Testis (tissue), 2 donors: ENCODE measurements at regions not wholly inside any gene's neighbourhood (a gene's known extent, or its start where the extent isn't known, plus 50 kb on each side); places are given as distances from the start of the nearest gene placed in this dataset.

ENCODE experiments used
- DNase-seq: peaks from one replicate; pipeline ENCODE4 v3.0.0-alpha.2; 2019
- H3K27ac ChIP-seq, 2 donors: fragments of 200-600 bp; sonication (generic); one replicate each; pipeline ENCODE4 v1.5.1; 2019
- H3K27me3 ChIP-seq: fragments of 200-600 bp; sonication (generic); one replicate; pipeline ENCODE4 v1.5.1; 2019
- H3K36me3 ChIP-seq: fragments of 200-600 bp; sonication (generic); one replicate; pipeline ENCODE4 v1.5.1; 2017; ENCODE audit warnings: low read depth; ENCODE audit errors: missing control alignments
- H3K4me1 ChIP-seq: fragments of 200-600 bp; sonication (generic); one replicate; pipeline ENCODE4 v1.5.1; 2019
- H3K4me3 ChIP-seq, 2 donors: fragments of 200-600 bp; sonication (generic); one replicate each; pipeline ENCODE4 v1.5.1; 2017 to 2019
- H3K9me3 ChIP-seq: fragments of 200-600 bp; sonication (generic); one replicate; pipeline ENCODE4 v1.5.1; 2017
- POLR2A ChIP-seq: fragments of 450-650 bp; IDR thresholded peaks from one replicate; pipeline ENCODE4 v1.6.1; 2017; ENCODE audit warnings: antibody characterized with exemption, mild to moderate bottlenecking, moderate library complexity
- WGBS, 2 donors: methylation state at CpG; one replicate each; pipeline ENCODE4 v1.1.5; 2018; 5-methylcytosine and 5-hydroxymethylcytosine counted together
- intact Hi-C: fragments of 100-400 bp; cut with DNase I; formaldehyde crosslinking; loops from one replicate; pipeline ENCODE4 v1.15.1; 2023; ENCODE audit warnings: low total_unique reads
- TF ChIP-seq, protein P1 (sequence below), 3 experiments: fragments of 450-650 bp in 2 of 3; fragments of 200-600 bp in 1 of 3; sonication (generic) in 1 of 3; IDR thresholded peaks; one replicate each; pipeline ENCODE4 v1.5.1; 2016 to 2019; ENCODE audit warnings: antibody characterized with exemption in 3 of 3, mild to moderate bottlenecking in 2 of 3, moderate library complexity in 1 of 3

DNA sequence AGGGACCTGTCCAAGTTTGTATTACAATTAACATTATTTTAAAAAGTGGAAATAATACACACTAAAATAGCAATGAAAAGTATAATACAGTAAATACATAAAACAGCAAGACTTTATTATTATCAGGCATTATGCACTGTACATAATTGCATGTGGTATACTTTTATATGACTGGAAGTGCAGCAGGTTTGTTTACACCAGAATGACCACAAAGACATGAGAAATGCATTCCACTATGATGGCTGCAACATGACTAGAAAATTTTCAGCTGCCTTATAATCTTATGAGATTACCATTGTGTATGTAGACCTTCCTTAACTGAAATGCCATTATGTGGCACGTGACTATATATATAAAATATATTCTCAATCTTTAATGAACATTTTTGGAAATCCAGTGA, 1699.6 kb downstream of the KCNT2 start:
- TF ChIP-seq, protein P1, sequence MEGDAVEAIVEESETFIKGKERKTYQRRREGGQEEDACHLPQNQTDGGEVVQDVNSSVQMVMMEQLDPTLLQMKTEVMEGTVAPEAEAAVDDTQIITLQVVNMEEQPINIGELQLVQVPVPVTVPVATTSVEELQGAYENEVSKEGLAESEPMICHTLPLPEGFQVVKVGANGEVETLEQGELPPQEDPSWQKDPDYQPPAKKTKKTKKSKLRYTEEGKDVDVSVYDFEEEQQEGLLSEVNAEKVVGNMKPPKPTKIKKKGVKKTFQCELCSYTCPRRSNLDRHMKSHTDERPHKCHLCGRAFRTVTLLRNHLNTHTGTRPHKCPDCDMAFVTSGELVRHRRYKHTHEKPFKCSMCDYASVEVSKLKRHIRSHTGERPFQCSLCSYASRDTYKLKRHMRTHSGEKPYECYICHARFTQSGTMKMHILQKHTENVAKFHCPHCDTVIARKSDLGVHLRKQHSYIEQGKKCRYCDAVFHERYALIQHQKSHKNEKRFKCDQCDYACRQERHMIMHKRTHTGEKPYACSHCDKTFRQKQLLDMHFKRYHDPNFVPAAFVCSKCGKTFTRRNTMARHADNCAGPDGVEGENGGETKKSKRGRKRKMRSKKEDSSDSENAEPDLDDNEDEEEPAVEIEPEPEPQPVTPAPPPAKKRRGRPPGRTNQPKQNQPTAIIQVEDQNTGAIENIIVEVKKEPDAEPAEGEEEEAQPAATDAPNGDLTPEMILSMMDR (IDR thresholded peaks at IDR 0.05), result no peak
- TF ChIP-seq POLR2A, result no peak
- Histone ChIP-seq H3K4me3 (no peak overlapping the region), H3K4me1 (no peaks in the 10 kb centered on the region), H3K9me3 (no peaks in the 10 kb centered on the region), H3K27ac (no peak overlapping the region), H3K36me3 (no peaks in the 10 kb centered on the region), H3K27me3 (no peaks in the 10 kb centered on the region)
- intact Hi-C loops, result no loop called here
- DNase-seq, result no peak
- WGBS, 2 donors, result 83% methylated on average over 1 of the region's 1 CpG

DNA sequence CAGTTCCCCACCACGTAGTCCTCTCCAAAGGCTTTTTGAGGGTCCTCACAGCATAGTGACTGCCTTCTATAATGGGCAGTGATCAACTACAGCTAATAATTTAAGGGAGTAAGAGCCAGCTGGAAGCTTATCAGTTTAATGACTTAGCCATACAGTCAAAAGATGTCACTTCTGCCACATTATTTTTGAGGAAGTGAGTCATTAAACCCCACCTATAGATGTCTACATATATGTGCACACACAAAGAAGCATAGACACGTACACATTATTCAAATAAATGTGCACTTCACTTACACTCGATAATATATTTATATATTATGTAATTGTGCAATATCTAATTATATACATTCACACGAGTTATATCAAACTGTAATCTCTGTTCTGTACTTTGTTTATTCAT, 1704.7 kb downstream of the KCNT2 start:
- intact Hi-C loops, result no loop called here

DNA sequence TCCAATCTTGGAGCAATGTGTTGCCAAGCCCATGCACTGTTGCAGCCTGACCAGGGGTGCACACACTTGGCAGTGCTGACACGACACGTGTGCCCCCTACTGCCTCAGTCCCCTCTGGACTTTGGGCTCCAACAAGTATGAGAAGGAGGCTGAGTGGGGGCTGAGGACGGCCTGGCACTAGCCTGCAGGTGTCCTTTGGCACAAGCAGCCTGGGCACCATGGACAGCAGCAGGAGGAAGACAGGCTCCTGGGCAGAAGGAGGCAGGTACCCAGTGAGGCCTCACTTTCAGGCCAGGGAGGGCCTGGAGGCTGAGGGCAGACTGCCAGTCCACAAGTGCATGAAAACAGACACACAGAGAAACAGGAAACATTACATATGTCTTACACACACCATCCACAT, 1702.9 kb upstream of the B3GALT2 start:
- no peak for DNase-seq
- no peaks in the 10 kb centered on the region for H3K36me3 ChIP-seq
- no peak overlapping the region for H3K4me3 ChIP-seq
- intact Hi-C loops, result no loop called here
- WGBS, 2 donors, result 60 to 86% methylated on average over 1 to 3 of the region's 3 CpGs
- no peaks in the 10 kb centered on the region for H3K9me3 ChIP-seq
- TF ChIP-seq, protein P1 (IDR thresholded peaks at IDR 0.05), result no peak
- no peak for TF ChIP-seq POLR2A
- no peak overlapping the region for H3K27ac ChIP-seq
- H3K27me3 ChIP-seq, result no peaks in the 10 kb centered on the region
- no peaks in the 10 kb centered on the region for H3K4me1 ChIP-seq

More for the DNA sequence above, 1704.7 kb downstream of the KCNT2 start:
- Histone ChIP-seq H3K4me3 (no peak overlapping the region), H3K9me3 (no peaks in the 10 kb centered on the region), H3K27me3 (no peaks in the 10 kb centered on the region), H3K27ac (no peak overlapping the region), H3K36me3 (no peaks in the 10 kb centered on the region), H3K4me1 (no peaks in the 10 kb centered on the region)
- WGBS, 2 donors, result 85 to 90% methylated on average over 4 of the region's 4 CpGs
- TF ChIP-seq, protein P1 (IDR thresholded peaks at IDR 0.05), result no peak
- TF ChIP-seq POLR2A, result no peak
- DNase-seq, result no peak

DNA sequence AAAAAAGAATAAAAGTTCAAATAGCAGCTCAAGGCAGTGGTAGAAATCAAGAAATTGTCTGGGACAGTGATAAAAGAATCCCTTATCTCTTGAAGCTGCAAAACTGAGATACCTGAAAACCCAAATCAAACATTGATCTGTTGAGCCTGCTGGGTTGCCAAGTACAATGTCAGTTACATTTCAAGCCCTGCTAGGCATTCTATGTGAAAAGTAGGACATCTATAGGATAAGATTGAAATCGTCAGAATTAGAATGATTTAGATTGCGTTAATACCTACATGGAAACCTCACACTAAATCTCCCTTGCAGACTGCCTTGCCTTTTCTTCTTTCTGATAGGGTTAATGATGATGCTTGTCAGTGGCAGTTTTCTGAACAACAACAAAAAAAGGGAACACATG, 1684.4 kb upstream of the B3GALT2 start:
- Histone ChIP-seq H3K4me3 (no peak overlapping the region), H3K9me3 (no peaks in the 10 kb centered on the region), H3K27ac (no peak overlapping the region), H3K27me3 (no peaks in the 10 kb centered on the region), H3K4me1 (no peaks in the 10 kb centered on the region), H3K36me3 (no peaks in the 10 kb centered on the region)
- 71 to 81% methylated on average over 2 of the region's 2 CpGs for WGBS, 2 donors
- no peak for TF ChIP-seq POLR2A
- TF ChIP-seq, protein P1 (IDR thresholded peaks at IDR 0.05), result no peak
- intact Hi-C loops, result no loop called here
- no peak for DNase-seq

DNA sequence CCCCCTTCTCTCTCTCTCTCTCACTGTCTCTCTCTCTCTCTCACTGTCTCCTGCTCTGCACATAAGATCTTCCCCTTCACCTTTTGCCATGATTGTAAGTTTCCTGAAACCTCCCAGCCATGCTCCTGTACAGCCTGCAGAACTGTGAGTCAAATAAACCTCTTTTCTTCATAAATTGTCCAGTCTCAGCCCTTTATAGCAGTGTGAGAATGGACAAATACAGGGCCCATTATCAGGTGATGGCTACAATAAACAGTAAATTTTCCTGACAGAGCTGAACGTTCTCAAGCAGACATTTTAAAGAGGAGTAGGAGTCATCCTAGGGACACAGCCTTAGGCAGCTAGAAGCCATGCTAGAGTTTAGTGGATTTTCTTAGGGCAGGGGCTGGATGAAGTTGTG, 1679.7 kb upstream of the B3GALT2 start:
- Histone ChIP-seq H3K36me3 (no peaks in the 10 kb centered on the region), H3K4me1 (no peaks in the 10 kb centered on the region), H3K9me3 (no peaks in the 10 kb centered on the region), H3K4me3 (no peak overlapping the region), H3K27me3 (no peaks in the 10 kb centered on the region), H3K27ac (no peak overlapping the region)
- 18 to 38% methylated on average over 1 of the region's 1 CpG for WGBS, 2 donors
- TF ChIP-seq POLR2A, result no peak
- TF ChIP-seq, protein P1 (IDR thresholded peaks at IDR 0.05), result no peak
- DNase-seq, result no peak
- intact Hi-C loops, result no loop called here
